ENCODE measurements at regions not wholly inside any gene's neighbourhood (a gene's known extent, or its start where the extent isn't known, plus 50 kb on each side); places are given as distances from the start of the nearest gene placed in this dataset.
"Not testable (repeated sequence)": the region's sequence is repeated elsewhere in the genome, so short reads cannot be mapped to it uniquely, and the experiment has no call there.

DNA sequence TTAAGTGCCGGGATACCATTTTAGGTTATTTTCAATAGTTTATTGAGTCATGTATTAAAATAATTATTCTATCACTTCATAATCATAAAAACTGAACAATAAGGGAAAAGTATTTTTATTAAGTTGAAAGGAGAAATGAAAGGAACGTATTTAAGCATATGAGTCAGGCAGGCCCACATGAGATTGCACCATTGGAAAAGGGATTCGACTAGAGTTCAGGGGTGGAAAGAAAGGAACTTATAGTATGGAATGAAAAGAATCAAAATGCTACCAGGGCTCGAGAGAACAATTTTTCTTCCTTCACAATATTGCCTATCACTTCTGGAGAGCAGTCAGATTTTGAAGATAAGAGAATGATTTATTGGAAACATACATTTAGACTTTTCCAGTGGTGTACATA lies 516.5 kb upstream of the NETO1 start:
- no peak for DNase-seq

- DNase-seq: no peak
Measured at GRCh38 chr18:73381699-73382036, 513.9 kb upstream of the NETO1 start.

DNA sequence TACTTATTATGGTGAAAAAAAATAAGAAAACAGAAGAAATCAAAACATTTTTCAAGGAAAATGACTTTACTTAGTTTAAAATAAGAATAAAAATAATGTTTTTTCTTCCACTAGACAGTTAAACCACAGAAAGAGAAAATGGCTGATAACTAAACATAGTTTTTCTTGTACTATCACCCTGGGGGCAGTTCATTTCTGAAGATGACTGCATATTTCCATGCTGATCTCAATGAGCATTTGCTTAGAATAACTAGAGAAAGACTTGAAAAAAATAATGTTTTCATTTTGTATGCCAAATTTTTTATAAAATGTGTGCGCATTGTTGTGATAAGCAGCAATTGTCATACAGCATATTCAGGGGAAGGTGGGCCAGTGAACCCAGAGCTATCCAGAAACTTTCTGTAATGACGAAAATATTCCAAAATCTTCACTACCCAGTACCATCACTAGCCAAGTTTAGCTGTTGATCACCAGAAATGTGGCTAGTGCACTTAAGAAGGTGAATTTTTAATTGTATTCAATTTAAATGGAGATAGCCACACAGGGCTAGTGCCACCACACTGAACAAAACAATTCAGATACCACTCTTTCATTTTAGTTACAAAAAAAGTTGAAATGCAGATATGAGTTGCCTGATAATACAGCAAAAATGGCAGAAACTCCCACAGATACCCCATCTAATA lies 513.4 kb upstream of the NETO1 start:
- DNase-seq: no peak

DNA sequence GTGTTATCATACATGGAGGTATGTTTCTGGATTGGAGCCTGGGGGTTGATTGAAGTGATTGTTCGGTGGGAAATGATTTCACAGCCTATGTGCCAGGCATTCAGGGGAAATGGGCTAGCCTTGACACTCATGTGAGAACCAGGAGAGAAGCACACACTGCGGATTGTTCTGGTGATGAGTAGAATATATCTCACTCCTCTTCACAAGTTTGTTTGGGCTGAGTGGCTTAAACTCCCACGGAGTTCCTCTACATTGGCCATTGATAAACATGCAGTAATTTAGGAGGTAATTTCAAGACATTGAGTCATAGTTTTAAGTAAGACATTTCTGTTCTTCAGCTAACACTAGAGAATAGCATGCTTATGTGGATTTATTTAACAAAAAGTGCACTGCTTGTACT lies 498.9 kb upstream of the NETO1 start:
- DNase-seq: no peak

- no peak for DNase-seq
Measured at GRCh38 chr18:73365018-73365417, 497.2 kb upstream of the NETO1 start.

- DNase-seq: no peak
Measured at GRCh38 chr18:73355121-73355520, 487.3 kb upstream of the NETO1 start.

DNA sequence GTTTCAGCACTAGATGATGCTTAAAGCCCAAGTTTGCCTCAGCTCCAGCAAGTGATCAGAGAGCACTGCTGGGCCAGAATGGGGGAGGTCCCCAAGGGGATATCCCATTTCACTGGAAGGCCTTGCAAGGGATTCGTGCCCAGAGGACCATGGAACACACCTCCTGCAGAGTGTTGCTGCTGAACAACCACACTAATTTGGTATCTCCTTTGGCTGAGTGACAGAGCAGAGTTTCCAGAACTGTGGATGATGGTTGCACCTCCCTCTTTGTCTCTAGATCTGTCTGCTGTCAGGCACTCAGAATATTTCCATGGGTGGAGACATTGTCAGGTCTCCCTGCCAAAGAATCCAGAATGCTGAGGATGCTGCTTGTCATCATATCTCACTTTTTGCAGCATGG lies 484.8 kb upstream of the NETO1 start:
- DNase-seq: no peak

DNA sequence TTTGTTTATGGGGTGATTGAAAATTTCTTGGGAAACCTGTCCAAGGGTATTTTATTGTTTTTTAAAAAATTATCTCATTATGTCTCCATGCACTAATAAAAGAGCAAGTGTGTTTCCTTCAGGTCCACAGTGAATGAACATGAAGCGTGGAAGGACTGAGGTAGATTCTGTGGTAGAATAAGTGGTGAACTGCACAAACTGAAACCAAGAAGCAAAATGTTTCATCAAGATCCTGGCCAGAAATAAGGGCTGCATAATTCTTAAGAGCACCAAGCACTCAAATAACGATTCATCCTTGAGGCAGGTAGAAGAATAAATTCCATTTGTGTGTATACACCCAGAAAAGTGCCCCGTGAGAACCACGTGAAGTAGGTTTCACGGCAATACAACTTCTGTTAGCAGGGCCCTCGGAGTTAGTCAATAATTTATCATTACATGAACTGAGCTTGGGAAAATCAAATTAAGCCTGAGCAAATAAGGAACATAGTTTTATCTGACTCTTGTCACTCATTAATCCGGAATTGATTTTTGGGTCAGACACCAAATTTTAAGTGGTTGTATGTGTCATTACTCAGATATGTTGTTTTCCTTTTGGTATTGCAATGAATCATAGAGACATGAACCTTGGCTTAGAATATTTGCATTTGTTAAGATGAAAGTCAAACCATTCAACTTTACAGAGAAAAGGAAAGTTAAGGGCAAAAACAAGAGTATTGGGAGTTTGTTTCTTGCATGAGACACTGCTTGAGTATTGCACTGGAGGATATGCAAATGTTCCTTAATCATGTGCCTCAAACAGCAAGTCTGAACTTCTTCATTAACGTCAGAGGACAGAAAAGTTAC lies 472.6 kb upstream of the NETO1 start:
- no peak for DNase-seq

- DNase-seq: no peak
Measured at GRCh38 chr18:73331212-73331772, 463.5 kb upstream of the NETO1 start.

DNA sequence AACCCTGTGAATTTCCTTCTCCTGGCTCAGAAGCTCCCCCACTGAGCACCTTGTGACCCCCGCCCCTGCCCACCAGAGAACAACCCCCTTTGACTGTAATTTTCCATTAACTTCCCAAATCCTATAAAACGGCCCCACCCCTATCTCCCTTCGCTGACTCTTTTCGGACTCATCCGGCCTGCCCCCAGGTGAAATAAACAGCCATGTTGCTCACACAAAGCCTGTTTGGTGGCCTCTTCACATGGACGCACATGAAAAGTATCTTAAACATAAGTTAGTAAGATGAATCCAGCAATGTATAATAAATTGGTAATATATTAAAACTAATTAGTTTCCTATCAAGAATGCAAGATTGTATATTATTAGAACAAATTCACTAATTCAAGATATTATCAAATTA lies 462.3 kb upstream of the NETO1 start:
- DNase-seq: not testable (repeated sequence)

DNA sequence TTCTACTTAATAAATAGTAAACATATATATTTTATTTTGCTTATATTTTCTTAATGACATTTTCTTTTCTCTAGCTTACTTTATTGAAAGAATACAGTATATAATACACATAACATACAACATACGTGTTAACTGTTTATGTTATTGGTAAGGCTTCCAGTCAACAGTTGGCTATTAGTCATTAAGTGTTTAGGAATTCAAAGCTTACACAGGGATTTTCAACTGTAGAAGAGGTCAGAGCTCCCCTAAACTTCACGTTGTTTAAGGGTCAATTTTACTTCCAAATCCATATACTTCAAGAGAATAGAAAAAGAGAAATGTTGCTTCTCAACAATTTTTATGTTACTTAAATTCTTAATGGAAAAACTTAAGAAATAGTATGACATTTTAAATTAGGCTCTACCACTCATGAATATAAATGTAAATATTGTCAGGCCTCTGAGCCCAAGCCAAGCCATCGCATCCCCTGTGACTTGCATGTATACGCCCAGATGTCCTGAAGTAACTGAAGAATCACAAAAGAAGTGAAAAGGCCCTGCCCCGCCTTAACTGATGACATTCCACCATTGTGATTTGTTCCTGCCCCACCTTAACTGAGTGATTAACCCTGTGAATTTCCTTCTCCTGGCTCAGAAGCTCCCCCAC lies 456.5 kb upstream of the NETO1 start:
- DNase-seq: not testable (repeated sequence)

GRCh38 chr18:73318739-73319479 lies 451.1 kb upstream of the NETO1 start:
- DNase-seq: peak; percentile 4

- DNase-seq: no peak
Measured at GRCh38 chr18:73316513-73316912, 448.7 kb upstream of the NETO1 start.

DNA sequence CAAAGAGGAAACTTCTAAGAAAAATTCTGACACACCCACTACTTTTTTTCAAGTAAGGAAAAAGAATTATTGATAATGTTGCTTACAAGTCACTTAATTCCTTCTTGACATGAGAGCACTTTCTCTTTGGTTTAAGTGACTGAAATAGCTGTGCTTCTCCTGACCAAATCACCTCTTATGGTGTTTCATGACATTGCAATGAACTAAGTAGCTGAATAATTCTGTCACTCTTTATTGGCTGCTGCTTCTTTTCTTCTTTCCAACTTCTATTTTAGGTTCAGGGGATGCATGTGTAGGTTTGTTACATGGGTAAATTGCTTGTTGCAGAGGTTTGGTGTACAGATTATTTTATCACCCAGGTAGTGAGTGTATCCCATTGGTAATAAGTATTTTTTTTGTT lies 447.6 kb upstream of the NETO1 start:
- DNase-seq: no peak

DNA sequence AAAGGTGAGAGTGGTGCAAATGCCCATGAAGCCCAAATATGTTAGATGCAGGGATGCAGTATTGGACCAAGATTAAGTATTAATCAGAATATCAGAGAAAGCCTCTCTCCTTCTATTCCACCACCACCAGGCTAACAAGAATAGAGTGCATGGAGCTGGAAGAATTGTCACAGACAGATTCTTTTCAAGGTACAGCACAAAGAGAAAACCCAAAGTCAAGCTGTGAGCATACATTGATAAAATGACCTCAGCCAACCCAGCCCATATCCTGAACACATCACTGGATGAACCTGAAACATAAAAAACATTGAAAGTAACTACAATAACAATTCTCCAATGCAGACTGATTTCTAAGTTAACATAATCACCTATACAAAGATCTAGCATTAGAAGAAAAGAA lies 445.7 kb upstream of the NETO1 start:
- no peak for DNase-seq

DNA sequence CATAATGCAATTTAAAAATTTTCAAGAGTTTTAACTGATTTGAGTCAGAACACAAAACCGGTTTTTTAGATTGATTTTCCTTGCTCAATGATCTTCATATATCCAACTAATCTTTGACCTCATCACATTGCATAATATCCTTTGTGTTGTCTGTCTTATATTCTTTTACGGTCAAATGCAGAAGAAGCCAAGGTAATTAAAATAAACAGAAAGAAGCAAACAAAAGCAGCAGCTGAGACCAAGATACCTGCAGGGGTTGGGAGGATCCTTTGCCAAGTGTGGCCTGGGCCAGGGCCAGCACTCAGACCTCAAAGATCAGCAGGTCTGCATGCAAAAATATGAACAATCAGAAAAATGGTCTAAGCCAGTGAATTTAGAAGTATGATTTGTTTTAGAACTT lies 428.9 kb upstream of the NETO1 start:
- DNase-seq: peak; percentile 59

- no peak for DNase-seq
Measured at GRCh38 chr18:73292156-73292555, 424.4 kb upstream of the NETO1 start.

GRCh38 chr18:73288813-73289212 lies 421.0 kb upstream of the NETO1 start:
- no peak for DNase-seq

- peak; percentile 15 for DNase-seq
Measured at GRCh38 chr18:73286584-73286983, 418.8 kb upstream of the NETO1 start.

- DNase-seq: no peak
Measured at GRCh38 chr18:73283788-73284187, 416.0 kb upstream of the NETO1 start.

GRCh38 chr18:73283032-73283431 lies 415.2 kb upstream of the NETO1 start:
- no peak for DNase-seq

GRCh38 chr18:73279498-73279897 lies 411.7 kb upstream of the NETO1 start:
- DNase-seq: no peak
